Spleen (tissue), 11 donors: ENCODE measurements at regions not wholly inside any gene's neighbourhood (a gene's known extent, or its start where the extent isn't known, plus 50 kb on each side); places are given as distances from the start of the nearest gene placed in this dataset.

Experiments used
- DNase-seq: peaks from one replicate; pipeline ENCODE4 v3.0.0-alpha.2; 2020
- H3K27ac ChIP-seq, 8 donors: fragments of 200-600 bp; sonication (generic) in 7 of 8; 1 replicate in 4 of 8; 2 replicates in 4 of 8; pipeline versions ENCODE4 v1.5.0 to v1.8.0; 2016 to 2021; ENCODE audit warnings: inconsistent platforms in 4 of 8, mild to moderate bottlenecking in 4 of 8, moderate library complexity in 1 of 8
- H3K27me3 ChIP-seq, 7 donors: fragments of 200-600 bp; sonication (generic) in 6 of 7; replicated peaks in 1 of 7; 1 replicate in 4 of 7; 2 replicates in 3 of 7; pipeline versions ENCODE4 v1.5.0 to v1.8.0; 2016 to 2021; ENCODE audit warnings: inconsistent platforms in 3 of 7, mild to moderate bottlenecking in 1 of 7
- H3K36me3 ChIP-seq, 6 donors: fragments of 200-600 bp; sonication (generic) in 5 of 6; 1 replicate in 4 of 6; 2 replicates in 2 of 6; pipeline versions ENCODE4 v1.5.0 to v1.8.0; 2016 to 2021; ENCODE audit warnings: inconsistent platforms in 2 of 6
- H3K4me1 ChIP-seq, 6 donors: fragments of 200-600 bp; sonication (generic) in 5 of 6; 1 replicate in 3 of 6; 2 replicates in 3 of 6; pipeline versions ENCODE4 v1.5.0 to v1.8.0; 2016 to 2021; ENCODE audit warnings: inconsistent platforms in 3 of 6
- H3K4me3 ChIP-seq, 8 donors: fragments of 200-600 bp; sonication (generic) in 7 of 8; 1 replicate in 4 of 8; 2 replicates in 4 of 8; pipeline versions ENCODE4 v1.5.0 to v1.8.0; 2016 to 2021; ENCODE audit warnings: inconsistent platforms in 4 of 8, mild to moderate bottlenecking in 4 of 8, moderate library complexity in 2 of 8
- H3K9me3 ChIP-seq, 8 donors: fragments of 200-600 bp; sonication (generic) in 7 of 8; 1 replicate in 4 of 8; 2 replicates in 4 of 8; pipeline versions ENCODE4 v1.5.0 to v1.8.0; 2016 to 2021; ENCODE audit warnings: inconsistent platforms in 4 of 8
- CTCF ChIP-seq, 11 experiments: fragments of 200-600 bp in 7 of 11; fragments of 450-650 bp in 4 of 11; sonication (generic) in 4 of 11; IDR thresholded peaks in 8 of 11; conservative IDR thresholded peaks in 3 of 11; 1 replicate in 7 of 11; 2 replicates in 4 of 11; pipeline versions ENCODE4 v1.4.0 to v1.8.0; 2016 to 2021; ENCODE audit warnings: antibody characterized with exemption in 11 of 11, inconsistent platforms in 4 of 11, mild to moderate bottlenecking in 1 of 11
- POLR2A ChIP-seq, 3 donors: fragments of 450-650 bp; IDR thresholded peaks; one replicate each; pipeline ENCODE4 v1.5.1; 2017; ENCODE audit warnings: antibody characterized with exemption in 3 of 3, mild to moderate bottlenecking in 1 of 3
- POLR2AphosphoS5 ChIP-seq, 3 donors: sonication (generic); formaldehyde crosslinking; IDR thresholded peaks; one replicate each; pipeline ENCODE4 v1.5.1; 2017; ENCODE audit warnings: antibody characterized with exemption in 3 of 3
- WGBS, 5 donors: extraction: QIAGEN DNeasy Blood & Tissue Kit in 3 of 5; methylation state at CpG; one replicate each; pipeline versions ENCODE4 v1.1.5 to v1.1.7; 2013 to 2018; 5-methylcytosine and 5-hydroxymethylcytosine counted together
- intact Hi-C: fragments of 100-400 bp; cut with DNase I; formaldehyde crosslinking; loops from one replicate; pipeline ENCODE4 v1.15.0; 2023; ENCODE audit warnings: low total_unique reads
- donor health status: healthy with polysubstance abuse.
- donor health status: DM: no; HTN: no; CAD: no; lungs with moderate emphysema.
- donor health status: DM: no; HTN: no; CAD: no.
- donor health status: Bipolar disorder and iron deficiency.
- donor health status: healthy.
- donor health status: DM: no; HTN: no; CAD: no.
- donor health status: DM: yes; HTN: yes; CAD: no.

GRCh38 chrX:42219231-42219630, 295.9 kb upstream of the CASK start:
- Histone ChIP-seq H3K9me3 (no peaks in the 10 kb centered on the region), H3K4me3 (no peak overlapping the region), H3K36me3 (no peaks in the 10 kb centered on the region), H3K27ac (no peak overlapping the region), H3K4me1 (no peaks in the 10 kb centered on the region), H3K27me3 (peaks cover 0 to 6% (median 0%) of the 10 kb centered on the region in 7 donors)
- no peak for DNase-seq
- TF ChIP-seq POLR2AphosphoS5 (IDR thresholded peaks at IDR 0.05) (no peak), CTCF (IDR thresholded peaks at IDR 0.05 in 8 of 11, conservative IDR thresholded peaks at IDR 0.05 in 3 of 11) (no peak), POLR2A (IDR thresholded peaks at IDR 0.05) (no peak)
- intact Hi-C loops: no loop called here

- 39 to 81% (median 71%) methylated on average over 1 of the region's 1 CpG; no CpG with 5 or more reads in 1 of the 5 donors for WGBS, 5 donors
Measured at GRCh38 chrX:42195506-42195905, 272.2 kb upstream of the CASK start.

DNA sequence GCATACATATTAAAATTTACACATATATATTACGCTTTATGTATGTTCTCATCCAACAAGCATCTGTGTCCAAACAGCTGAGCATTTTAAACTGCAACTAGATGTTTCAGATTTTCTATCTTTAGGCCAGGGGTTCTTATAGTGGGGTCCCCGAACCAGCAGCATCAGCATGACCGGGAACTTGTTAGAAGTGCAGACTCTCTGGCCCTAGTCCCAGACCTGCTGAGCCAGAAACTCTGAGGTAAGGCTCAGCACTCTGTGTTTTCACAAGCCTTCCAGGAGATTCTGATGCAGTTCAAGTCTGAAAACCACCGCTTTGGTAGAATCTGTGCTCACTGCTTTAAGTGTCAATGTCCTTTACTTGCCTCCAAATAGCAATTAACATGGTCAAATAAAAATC, 266.2 kb upstream of the CASK start:
- no peak for TF ChIP-seq POLR2AphosphoS5 (IDR thresholded peaks at IDR 0.05)
- TF ChIP-seq CTCF (IDR thresholded peaks at IDR 0.05 in 8 of 11, conservative IDR thresholded peaks at IDR 0.05 in 3 of 11): no peak
- no peak for TF ChIP-seq POLR2A (IDR thresholded peaks at IDR 0.05)
- Histone ChIP-seq H3K9me3 (peaks cover 0 to 9% (median 0%) of the 10 kb centered on the region in 8 donors), H3K36me3 (no peaks in the 10 kb centered on the region), H3K4me1 (no peaks in the 10 kb centered on the region), H3K27me3 (no peaks in the 10 kb centered on the region), H3K4me3 (no peak overlapping the region), H3K27ac (no peak overlapping the region)
- intact Hi-C loops: no loop called here
- WGBS, 5 donors: 83 to 95% (median 88%) methylated on average over 2 to 4 of the region's 4 CpGs
- DNase-seq: no peak

More at GRCh38 chrX:42195506-42195905, 272.2 kb upstream of the CASK start:
- intact Hi-C loops: no loop called here
- no peaks in the 10 kb centered on the region for H3K27me3 ChIP-seq
- TF ChIP-seq CTCF (IDR thresholded peaks at IDR 0.05 in 8 of 11, conservative IDR thresholded peaks at IDR 0.05 in 3 of 11): no peak
- TF ChIP-seq POLR2AphosphoS5 (IDR thresholded peaks at IDR 0.05): no peak
- TF ChIP-seq POLR2A (IDR thresholded peaks at IDR 0.05): no peak
- no peak overlapping the region for H3K27ac ChIP-seq
- no peaks in the 10 kb centered on the region for H3K36me3 ChIP-seq
- DNase-seq: no peak
- peaks cover 0 to 9% (median 0%) of the 10 kb centered on the region in 8 donors for H3K9me3 ChIP-seq
- H3K4me3 ChIP-seq: no peak overlapping the region
- H3K4me1 ChIP-seq: no peaks in the 10 kb centered on the region

DNA sequence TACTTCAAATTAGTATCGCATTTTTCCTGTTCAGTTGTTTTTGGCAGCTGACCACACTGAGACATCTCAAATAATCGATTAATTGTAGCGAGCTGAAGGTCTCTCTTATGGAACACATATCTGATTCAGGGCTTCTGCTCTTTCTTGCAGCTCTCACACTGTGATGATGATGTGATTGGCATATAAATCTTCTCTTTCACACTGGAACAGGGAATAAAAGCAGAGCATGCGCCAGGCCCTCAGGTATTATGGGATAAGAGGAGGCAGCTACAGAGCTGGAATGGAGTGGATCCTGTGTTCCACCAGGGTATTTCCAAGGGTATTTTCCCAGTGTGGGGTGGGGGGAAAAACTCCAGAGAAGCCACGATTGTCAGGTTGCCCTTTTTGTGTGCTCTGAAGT, 265.4 kb upstream of the CASK start:
- H3K4me1 ChIP-seq: no peaks in the 10 kb centered on the region
- WGBS, 5 donors: 70 to 98% (median 77%) methylated on average over 4 to 5 of the region's 5 CpGs
- intact Hi-C loops: no loop called here

More for the DNA sequence above, 265.4 kb upstream of the CASK start:
- no peaks in the 10 kb centered on the region for H3K27me3 ChIP-seq
- peaks cover 0 to 9% (median 0%) of the 10 kb centered on the region in 8 donors for H3K9me3 ChIP-seq
- no peak for DNase-seq
- H3K36me3 ChIP-seq: no peaks in the 10 kb centered on the region
- no peak for TF ChIP-seq POLR2AphosphoS5 (IDR thresholded peaks at IDR 0.05)
- no peak for TF ChIP-seq CTCF (IDR thresholded peaks at IDR 0.05 in 8 of 11, conservative IDR thresholded peaks at IDR 0.05 in 3 of 11)
- no peak for TF ChIP-seq POLR2A (IDR thresholded peaks at IDR 0.05)
- no peak overlapping the region for H3K4me3 ChIP-seq
- no peak overlapping the region for H3K27ac ChIP-seq
